Panc1 (cell line): ENCODE measurements at regions not wholly inside any gene's neighbourhood (a gene's known extent, or its start where the extent isn't known, plus 50 kb on each side); places are given as distances from the start of the nearest gene placed in this dataset.

Experiments used
- ATAC-seq: fragments of 200-7000 bp; cut with Tn5 transposase; 2 replicates; pipeline ENCODE4 v1.9.1; 2020; ENCODE audit warnings: mild to moderate bottlenecking, moderate library complexity
- BruUV-seq: library from RNA; stranded (reverse); fragments of 400-500 nt; replicated peaks from 2 replicates; lab custom pipeline; 2021; lab: Mats Ljungman, UMichigan
- CTCF ChIA-PET: fragments of 300-600 bp; sonication (Branson Sonifier 250); formaldehyde crosslinking; loops from one replicate; lab custom pipeline; 2022; ENCODE audit warnings: antibody characterized with exemption; lab: Charles Lee
- POLR2A ChIA-PET: fragments of 300-600 bp; sonication (Branson Sonifier 250); formaldehyde crosslinking; loops from one replicate; lab custom pipeline; 2022; ENCODE audit warnings: antibody characterized with exemption; lab: Charles Lee
- DNase-seq: peaks from one replicate; pipeline ENCODE4 v3.0.0-alpha.2; 2010; ENCODE audit warnings: low read depth, low spot score
- H3K27ac ChIP-seq: 2 replicates; pipeline ENCODE4 v1.5.1; 2011; ENCODE audit warnings: mild to moderate bottlenecking, low read length, inconsistent platforms
- H3K27me3 ChIP-seq: fragments of 200-500 bp; sonication (Bioruptor generic); 2 replicates; pipeline ENCODE4 v1.6.0; 2014; ENCODE audit warnings: low read length, inconsistent platforms; ENCODE audit not compliant: control insufficient read depth, insufficient read depth
- H3K36me3 ChIP-seq: fragments of 200-500 bp; sonication (Bioruptor generic); 2 replicates; pipeline ENCODE4 v1.5.1; 2014; ENCODE audit warnings: inconsistent platforms, mild to moderate bottlenecking, low read length, moderate library complexity; ENCODE audit not compliant: control insufficient read depth, insufficient read depth
- H3K4me1 ChIP-seq: 2 replicates; pipeline ENCODE4 v1.5.1; 2011; ENCODE audit warnings: inconsistent platforms, mild to moderate bottlenecking, low read length, moderate library complexity; ENCODE audit not compliant: control insufficient read depth, insufficient read depth
- H3K4me3 ChIP-seq, 2 experiments: 2 replicates each; pipeline ENCODE4 v1.5.1; 2011 to 2012; ENCODE audit warnings: low read depth in 2 of 2, low read length in 2 of 2, mild to moderate bottlenecking in 2 of 2, inconsistent platforms in 1 of 2, moderate library complexity in 1 of 2
- H3K9me3 ChIP-seq: fragments of 200-500 bp; sonication (Bioruptor generic); 2 replicates; pipeline ENCODE4 v1.5.1; 2014; ENCODE audit warnings: low read depth, mild to moderate bottlenecking, inconsistent platforms, low read length, moderate library complexity; ENCODE audit not compliant: control insufficient read depth, insufficient read depth
- POLR2AphosphoS5 ChIP-seq: IDR thresholded peaks from 2 replicates; pipeline ENCODE4 v1.6.1; 2012; ENCODE audit warnings: mild to moderate bottlenecking, low read depth, low read length, moderate library complexity
- SIN3A ChIP-seq: IDR thresholded peaks from 2 replicates; pipeline ENCODE4 v1.6.1; 2012; ENCODE audit warnings: low read depth, mild to moderate bottlenecking, low read length, moderate library complexity, borderline replicate concordance; ENCODE audit not compliant: insufficient read depth
- TCF7L2 ChIP-seq: IDR thresholded peaks from 2 replicates; pipeline ENCODE4 v1.6.1; 2011; ENCODE audit warnings: mild to moderate bottlenecking, low read depth, low read length, inconsistent platforms
- in situ Hi-C: cut with HindIII; loops from 2 replicates; pipeline ENCODE4 v1.10.0; 2016; ENCODE audit warnings: low sequenced_read_pairs, low pct_unique_long_range_greater_than_20kb
- intact Hi-C: fragments of 100-400 bp; cut with micrococcal nuclease; formaldehyde crosslinking; loops from one replicate; pipeline ENCODE4 v1.10.0; 2022; ENCODE audit not compliant: unreplicated experiment
- TF ChIP-seq, protein P1 (sequence below): fragments of 450-650 bp; IDR thresholded peaks from 2 replicates; pipeline ENCODE4 v1.5.1; 2017; ENCODE audit warnings: mild to moderate bottlenecking
- TF ChIP-seq, protein P2 (sequence below), 2 experiments: IDR thresholded peaks; 2 replicates each; pipeline ENCODE4 v1.6.1; 2011 to 2012; ENCODE audit warnings: low read depth in 2 of 2, control low read depth in 1 of 2, low read length in 1 of 2, mild to moderate bottlenecking in 1 of 2, moderate library complexity in 1 of 2; ENCODE audit not compliant: insufficient read depth in 1 of 2

DNA sequence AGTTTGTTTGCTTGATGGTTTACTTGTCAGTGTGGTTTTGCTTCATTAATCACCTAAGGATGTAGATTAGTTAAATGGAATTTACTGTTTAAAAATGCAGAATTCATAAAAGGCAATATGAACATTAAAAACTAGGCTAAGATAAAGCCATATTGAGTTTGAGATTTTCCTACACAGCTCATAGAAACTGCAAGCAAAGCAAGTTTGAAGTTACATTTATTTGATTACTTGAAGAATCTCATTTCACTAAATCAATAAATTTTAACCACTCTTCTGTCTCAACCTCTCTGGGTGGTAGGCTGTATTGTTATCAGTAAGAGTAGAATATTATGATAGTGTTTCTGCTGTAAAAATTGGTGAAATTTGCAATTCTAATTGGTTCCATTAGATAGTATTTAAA, 1180.7 kb upstream of the SLC10A2 start:
- ChIA-PET POLR2A (no interaction called here), CTCF (no interaction called here)
- H3K4me3 ChIP-seq = no peak overlapping the region
- H3K36me3 ChIP-seq = no peaks in the 10 kb centered on the region
- DNase-seq = no peak
- no peak for ATAC-seq
- H3K27me3 ChIP-seq = no peaks in the 10 kb centered on the region
- no peak overlapping the region for H3K27ac ChIP-seq
- intact Hi-C loops = no loop called here
- in situ Hi-C loops = no loop called here
- H3K9me3 ChIP-seq = no peaks in the 10 kb centered on the region
- no TSS peak for BruUV-seq
- TF ChIP-seq, protein P1, sequence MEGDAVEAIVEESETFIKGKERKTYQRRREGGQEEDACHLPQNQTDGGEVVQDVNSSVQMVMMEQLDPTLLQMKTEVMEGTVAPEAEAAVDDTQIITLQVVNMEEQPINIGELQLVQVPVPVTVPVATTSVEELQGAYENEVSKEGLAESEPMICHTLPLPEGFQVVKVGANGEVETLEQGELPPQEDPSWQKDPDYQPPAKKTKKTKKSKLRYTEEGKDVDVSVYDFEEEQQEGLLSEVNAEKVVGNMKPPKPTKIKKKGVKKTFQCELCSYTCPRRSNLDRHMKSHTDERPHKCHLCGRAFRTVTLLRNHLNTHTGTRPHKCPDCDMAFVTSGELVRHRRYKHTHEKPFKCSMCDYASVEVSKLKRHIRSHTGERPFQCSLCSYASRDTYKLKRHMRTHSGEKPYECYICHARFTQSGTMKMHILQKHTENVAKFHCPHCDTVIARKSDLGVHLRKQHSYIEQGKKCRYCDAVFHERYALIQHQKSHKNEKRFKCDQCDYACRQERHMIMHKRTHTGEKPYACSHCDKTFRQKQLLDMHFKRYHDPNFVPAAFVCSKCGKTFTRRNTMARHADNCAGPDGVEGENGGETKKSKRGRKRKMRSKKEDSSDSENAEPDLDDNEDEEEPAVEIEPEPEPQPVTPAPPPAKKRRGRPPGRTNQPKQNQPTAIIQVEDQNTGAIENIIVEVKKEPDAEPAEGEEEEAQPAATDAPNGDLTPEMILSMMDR = no peak
- TF ChIP-seq, protein P2, sequence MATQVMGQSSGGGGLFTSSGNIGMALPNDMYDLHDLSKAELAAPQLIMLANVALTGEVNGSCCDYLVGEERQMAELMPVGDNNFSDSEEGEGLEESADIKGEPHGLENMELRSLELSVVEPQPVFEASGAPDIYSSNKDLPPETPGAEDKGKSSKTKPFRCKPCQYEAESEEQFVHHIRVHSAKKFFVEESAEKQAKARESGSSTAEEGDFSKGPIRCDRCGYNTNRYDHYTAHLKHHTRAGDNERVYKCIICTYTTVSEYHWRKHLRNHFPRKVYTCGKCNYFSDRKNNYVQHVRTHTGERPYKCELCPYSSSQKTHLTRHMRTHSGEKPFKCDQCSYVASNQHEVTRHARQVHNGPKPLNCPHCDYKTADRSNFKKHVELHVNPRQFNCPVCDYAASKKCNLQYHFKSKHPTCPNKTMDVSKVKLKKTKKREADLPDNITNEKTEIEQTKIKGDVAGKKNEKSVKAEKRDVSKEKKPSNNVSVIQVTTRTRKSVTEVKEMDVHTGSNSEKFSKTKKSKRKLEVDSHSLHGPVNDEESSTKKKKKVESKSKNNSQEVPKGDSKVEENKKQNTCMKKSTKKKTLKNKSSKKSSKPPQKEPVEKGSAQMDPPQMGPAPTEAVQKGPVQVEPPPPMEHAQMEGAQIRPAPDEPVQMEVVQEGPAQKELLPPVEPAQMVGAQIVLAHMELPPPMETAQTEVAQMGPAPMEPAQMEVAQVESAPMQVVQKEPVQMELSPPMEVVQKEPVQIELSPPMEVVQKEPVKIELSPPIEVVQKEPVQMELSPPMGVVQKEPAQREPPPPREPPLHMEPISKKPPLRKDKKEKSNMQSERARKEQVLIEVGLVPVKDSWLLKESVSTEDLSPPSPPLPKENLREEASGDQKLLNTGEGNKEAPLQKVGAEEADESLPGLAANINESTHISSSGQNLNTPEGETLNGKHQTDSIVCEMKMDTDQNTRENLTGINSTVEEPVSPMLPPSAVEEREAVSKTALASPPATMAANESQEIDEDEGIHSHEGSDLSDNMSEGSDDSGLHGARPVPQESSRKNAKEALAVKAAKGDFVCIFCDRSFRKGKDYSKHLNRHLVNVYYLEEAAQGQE (IDR thresholded peaks at IDR 0.05; ENCODE audit: insufficient read depth in 1 of 2, low read depth in 2 of 2, low read length in 1 of 2) = no peak
- no peak for TF ChIP-seq TCF7L2
- no peak for TF ChIP-seq SIN3A
- TF ChIP-seq POLR2AphosphoS5 = no peak
- no peaks in the 10 kb centered on the region for H3K4me1 ChIP-seq

DNA sequence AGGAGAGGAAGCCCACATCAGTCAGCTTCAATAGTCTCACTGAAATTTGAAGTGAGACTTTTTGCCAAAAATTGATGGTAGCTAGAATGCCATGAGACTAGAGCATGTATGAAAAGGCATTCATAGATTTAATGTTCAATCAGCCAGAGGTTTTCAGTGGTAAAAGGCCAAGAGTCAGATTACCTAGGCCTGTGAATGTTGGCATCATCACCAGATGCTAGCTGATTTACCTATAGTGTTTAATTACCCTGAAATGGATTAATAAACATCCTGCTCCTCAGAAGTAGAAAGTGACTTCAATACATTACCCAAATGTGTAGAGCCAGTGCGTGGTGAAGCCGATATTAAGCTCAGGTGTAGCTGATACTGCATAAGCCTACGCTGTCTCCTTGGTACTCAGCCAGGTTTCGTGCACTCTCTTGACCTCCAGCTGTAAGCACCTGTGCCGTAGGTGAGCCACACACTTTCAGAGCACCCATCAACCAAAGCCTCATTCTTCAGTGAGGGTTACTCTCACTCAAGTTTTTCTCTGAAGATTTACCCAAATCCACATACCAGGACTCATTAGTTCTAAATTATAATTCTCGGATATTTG, 1140.3 kb upstream of the SLC10A2 start:
- Histone ChIP-seq H3K27me3 (no peaks in the 10 kb centered on the region), H3K27ac (no peak overlapping the region), H3K9me3 (no peaks in the 10 kb centered on the region), H3K4me3 (no peak overlapping the region), H3K36me3 (no peaks in the 10 kb centered on the region), H3K4me1 (no peaks in the 10 kb centered on the region)
- TF ChIP-seq TCF7L2 = no peak
- no peak for ATAC-seq
- DNase-seq = no peak
- intact Hi-C loops = no loop called here
- in situ Hi-C loops = no loop called here
- POLR2A ChIA-PET = no interaction called here
- CTCF ChIA-PET = no interaction called here
- BruUV-seq = no TSS peak

DNA sequence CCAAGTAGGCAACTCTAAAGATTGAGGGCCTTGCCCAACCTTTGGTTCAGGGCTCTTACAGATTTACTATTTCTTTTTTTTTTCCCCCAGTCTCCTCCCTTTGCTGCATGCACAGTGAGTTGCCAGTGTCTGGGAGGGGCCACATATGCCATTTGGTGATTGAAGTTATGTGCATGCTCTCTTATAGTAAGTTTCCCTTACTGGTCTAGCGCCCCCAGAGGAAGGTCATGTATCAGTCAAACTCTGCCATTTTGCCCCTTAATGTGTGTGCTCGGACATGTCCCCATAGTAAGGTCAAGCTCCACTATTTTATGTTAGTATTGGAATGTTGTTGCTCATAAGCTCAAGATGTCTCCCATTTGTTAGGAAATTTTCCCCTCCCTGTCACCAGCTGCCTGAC, 1138.0 kb upstream of the SLC10A2 start:
- TF ChIP-seq TCF7L2 (no peak), POLR2AphosphoS5 (no peak), SIN3A (no peak)
- TF ChIP-seq, protein P2 (IDR thresholded peaks at IDR 0.05; ENCODE audit: insufficient read depth in 1 of 2, low read depth in 2 of 2, low read length in 1 of 2) = no peak
- TF ChIP-seq, protein P1 = no peak
- Histone ChIP-seq H3K27ac (no peak overlapping the region), H3K27me3 (no peaks in the 10 kb centered on the region), H3K4me3 (no peak overlapping the region), H3K4me1 (no peaks in the 10 kb centered on the region), H3K9me3 (no peaks in the 10 kb centered on the region), H3K36me3 (no peaks in the 10 kb centered on the region)
- CTCF ChIA-PET = no interaction called here
- intact Hi-C loops (no loop called here), in situ Hi-C loops (no loop called here)
- POLR2A ChIA-PET = no interaction called here
- DNase-seq (no peak), ATAC-seq (no peak)
- BruUV-seq = no TSS peak
